Hepatocyte (in vitro differentiated cells): ENCODE measurements at regions not wholly inside any gene's neighbourhood (a gene's known extent, or its start where the extent isn't known, plus 50 kb on each side); places are given as distances from the start of the nearest gene placed in this dataset.

Experiments used
- CTCF ChIP-seq: fragments of 200-600 bp; sonication (generic); IDR thresholded peaks from 2 replicates; pipeline ENCODE4 v1.5.1; 2016; ENCODE audit warnings: antibody characterized with exemption, mild to moderate bottlenecking; ENCODE audit not compliant: poor library complexity
- EZH2 ChIP-seq: fragments of 200-600 bp; sonication (generic); IDR thresholded peaks from 2 replicates; pipeline ENCODE4 v1.6.1; 2016; ENCODE audit warnings: antibody characterized with exemption, mild to moderate bottlenecking, borderline replicate concordance
- EZH2phosphoT487 ChIP-seq: fragments of 200-600 bp; sonication (generic); IDR thresholded peaks from one replicate; pipeline ENCODE4 v1.6.1; 2018; ENCODE audit warnings: antibody characterized with exemption, mild to moderate bottlenecking, low read depth, moderate library complexity; ENCODE audit not compliant: unreplicated experiment, severe bottlenecking

GRCh38 chr10:90222372-90222771 is 521.0 kb downstream of the KIF20B start:
- no peak for TF ChIP-seq CTCF
- no peak for TF ChIP-seq EZH2
- no peak for TF ChIP-seq EZH2phosphoT487
